ENCODE measurements at regions not wholly inside any gene's neighbourhood (a gene's known extent, or its start where the extent isn't known, plus 50 kb on each side); places are given as distances from the start of the nearest gene placed in this dataset.

DNA sequence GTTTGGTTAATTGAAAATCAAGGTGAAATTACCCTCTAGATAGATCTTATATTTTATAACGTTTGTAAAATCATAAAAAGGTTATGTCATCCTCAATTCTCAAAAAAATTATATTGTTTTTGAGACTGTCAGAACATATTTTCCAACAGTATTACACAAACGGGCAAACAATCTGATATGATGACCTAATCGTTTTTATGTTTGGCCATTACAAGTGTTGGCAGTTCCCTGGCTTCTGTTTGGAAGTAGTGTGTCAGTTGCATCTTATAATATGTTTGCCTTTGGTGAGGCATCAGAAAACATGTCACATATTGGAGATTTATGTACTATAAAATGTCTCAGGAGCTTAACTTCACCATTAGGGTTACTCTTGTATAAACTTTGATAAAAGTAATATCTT, 308.1 kb upstream of the EPHA7 start:
- TF ChIP-seq, protein P1, sequence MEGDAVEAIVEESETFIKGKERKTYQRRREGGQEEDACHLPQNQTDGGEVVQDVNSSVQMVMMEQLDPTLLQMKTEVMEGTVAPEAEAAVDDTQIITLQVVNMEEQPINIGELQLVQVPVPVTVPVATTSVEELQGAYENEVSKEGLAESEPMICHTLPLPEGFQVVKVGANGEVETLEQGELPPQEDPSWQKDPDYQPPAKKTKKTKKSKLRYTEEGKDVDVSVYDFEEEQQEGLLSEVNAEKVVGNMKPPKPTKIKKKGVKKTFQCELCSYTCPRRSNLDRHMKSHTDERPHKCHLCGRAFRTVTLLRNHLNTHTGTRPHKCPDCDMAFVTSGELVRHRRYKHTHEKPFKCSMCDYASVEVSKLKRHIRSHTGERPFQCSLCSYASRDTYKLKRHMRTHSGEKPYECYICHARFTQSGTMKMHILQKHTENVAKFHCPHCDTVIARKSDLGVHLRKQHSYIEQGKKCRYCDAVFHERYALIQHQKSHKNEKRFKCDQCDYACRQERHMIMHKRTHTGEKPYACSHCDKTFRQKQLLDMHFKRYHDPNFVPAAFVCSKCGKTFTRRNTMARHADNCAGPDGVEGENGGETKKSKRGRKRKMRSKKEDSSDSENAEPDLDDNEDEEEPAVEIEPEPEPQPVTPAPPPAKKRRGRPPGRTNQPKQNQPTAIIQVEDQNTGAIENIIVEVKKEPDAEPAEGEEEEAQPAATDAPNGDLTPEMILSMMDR (IDR thresholded peaks at IDR 0.05), result no peak
- TF ChIP-seq POLR2A (IDR thresholded peaks at IDR 0.05), result no peak
